Non-pigmented ciliary epithelial cell (primary cell): ENCODE measurements at regions not wholly inside any gene's neighbourhood (a gene's known extent, or its start where the extent isn't known, plus 50 kb on each side); places are given as distances from the start of the nearest gene placed in this dataset.

Experiments
- DNase-seq: peaks from one replicate; pipeline ENCODE4 v3.0.0-alpha.2; 2010; ENCODE audit warnings: low read depth

- no peak for DNase-seq
These were observed 84.9 kb upstream of the MEF2C start for GRCh38 chr5:88967633-88968585.

GRCh38 chr5:88964831-88965230 lies 81.8 kb upstream of the MEF2C start:
- no peak for DNase-seq

- DNase-seq = no peak
These were observed 74.0 kb upstream of the MEF2C start for GRCh38 chr5:88957013-88957412.

GRCh38 chr5:88956416-88956815 lies 73.4 kb upstream of the MEF2C start:
- DNase-seq = no peak

- no peak for DNase-seq
These were observed 72.4 kb upstream of the MEF2C start for GRCh38 chr5:88955403-88955802.

- DNase-seq = no peak
These were observed 71.5 kb upstream of the MEF2C start for GRCh38 chr5:88954511-88954910.

- DNase-seq = no peak
These were observed 70.1 kb upstream of the MEF2C start for GRCh38 chr5:88952996-88953643.

GRCh38 chr5:88952344-88952743 lies 69.4 kb upstream of the MEF2C start:
- no peak for DNase-seq

GRCh38 chr5:88951457-88951856 lies 68.5 kb upstream of the MEF2C start:
- DNase-seq = no peak

- DNase-seq = no peak
These were observed 66.0 kb upstream of the MEF2C start for GRCh38 chr5:88948746-88949600.

- DNase-seq = no peak
These were observed 62.0 kb upstream of the MEF2C start for GRCh38 chr5:88944751-88945531.

GRCh38 chr5:88941581-88941980 lies 58.6 kb upstream of the MEF2C start:
- DNase-seq = no peak

- no peak for DNase-seq
These were observed 57.7 kb upstream of the MEF2C start for GRCh38 chr5:88940713-88941112.

- no peak for DNase-seq
These were observed 56.3 kb upstream of the MEF2C start for GRCh38 chr5:88939300-88939699.

- no peak for DNase-seq
These were observed 55.5 kb upstream of the MEF2C start for GRCh38 chr5:88938488-88938887.

GRCh38 chr5:88937406-88937805 lies 54.4 kb upstream of the MEF2C start:
- DNase-seq = no peak

GRCh38 chr5:88934439-88934838 lies 51.5 kb upstream of the MEF2C start:
- DNase-seq = no peak
